Lower lobe of right lung (tissue), 2 donors: ENCODE measurements at regions not wholly inside any gene's neighbourhood (a gene's known extent, or its start where the extent isn't known, plus 50 kb on each side); places are given as distances from the start of the nearest gene placed in this dataset.

Source experiments
- ATAC-seq, 2 donors: fragments of 200-7000 bp; cut with Tn5 transposase; one replicate each; pipeline ENCODE4 v1.9.1; 2020 to 2022; ENCODE audit warnings: mild to moderate bottlenecking in 2 of 2, moderate library complexity in 2 of 2
- DNase-seq: peaks from one replicate; pipeline ENCODE4 v3.0.0-alpha.2; 2020
- H3K27ac ChIP-seq: fragments of 200-600 bp; one replicate; pipeline ENCODE4 v1.8.0; 2022
- H3K27me3 ChIP-seq: fragments of 200-600 bp; one replicate; pipeline ENCODE4 v1.8.0; 2022; ENCODE audit warnings: low read depth
- H3K36me3 ChIP-seq: fragments of 200-600 bp; one replicate; pipeline ENCODE4 v1.8.0; 2022; ENCODE audit warnings: mild to moderate bottlenecking
- H3K4me1 ChIP-seq: fragments of 200-600 bp; one replicate; pipeline ENCODE4 v1.8.0; 2022
- H3K4me3 ChIP-seq: fragments of 200-600 bp; one replicate; pipeline ENCODE4 v1.8.0; 2022; ENCODE audit warnings: mild to moderate bottlenecking
- H3K9me3 ChIP-seq: fragments of 200-600 bp; one replicate; pipeline ENCODE4 v1.8.0; 2022
- CTCF ChIP-seq: fragments of 200-600 bp; IDR thresholded peaks from one replicate; pipeline ENCODE4 v1.8.0; 2022; ENCODE audit warnings: antibody characterized with exemption, mild to moderate bottlenecking
- intact Hi-C: fragments of 100-400 bp; cut with DNase I; formaldehyde crosslinking; loops from one replicate; pipeline ENCODE4 v1.11.0; 2022
- donor health status: DM: no; HTN: yes; CAD: no; lungs with severe emphysema.

GRCh38 chr5:72015103-72015548 lies 92.1 kb upstream of the MAP1B start:
- Histone ChIP-seq H3K4me1 (no peaks in the 10 kb centered on the region), H3K36me3 (no peaks in the 10 kb centered on the region), H3K27ac (no peak overlapping the region), H3K4me3 (no peak overlapping the region), H3K27me3 (no peaks in the 10 kb centered on the region), H3K9me3 (no peaks in the 10 kb centered on the region)
- DNase-seq (no peak), ATAC-seq (peak in 1 of 2 donors; percentile 22)
- TF ChIP-seq CTCF: no peak
- intact Hi-C loops: no loop called here

GRCh38 chr5:72018143-72018803 lies 89.0 kb upstream of the MAP1B start:
- ATAC-seq: peak; percentile 44 to 63
- H3K27me3 ChIP-seq: no peaks in the 10 kb centered on the region
- DNase-seq: peak; percentile 47

GRCh38 chr5:72020161-72020983 lies 86.9 kb upstream of the MAP1B start:
- no peaks in the 10 kb centered on the region for H3K36me3 ChIP-seq
- H3K4me1 ChIP-seq: no peaks in the 10 kb centered on the region
- H3K27me3 ChIP-seq: no peaks in the 10 kb centered on the region
- no peak overlapping the region for H3K27ac ChIP-seq
- DNase-seq (no peak), ATAC-seq (no peak)
- no peaks in the 10 kb centered on the region for H3K9me3 ChIP-seq
- intact Hi-C loops: no loop called here
- TF ChIP-seq CTCF: no peak
- no peak overlapping the region for H3K4me3 ChIP-seq

More at GRCh38 chr5:72018143-72018803, 89.0 kb upstream of the MAP1B start:
- no peak overlapping the region for H3K27ac ChIP-seq
- no peaks in the 10 kb centered on the region for H3K9me3 ChIP-seq
- TF ChIP-seq CTCF: peak; percentile 90
- no peaks in the 10 kb centered on the region for H3K36me3 ChIP-seq
- no peaks in the 10 kb centered on the region for H3K4me1 ChIP-seq
- intact Hi-C loops: no loop called here
- H3K4me3 ChIP-seq: no peak overlapping the region

- Histone ChIP-seq H3K27me3 (no peaks in the 10 kb centered on the region), H3K36me3 (no peaks in the 10 kb centered on the region), H3K27ac (no peak overlapping the region), H3K9me3 (no peaks in the 10 kb centered on the region), H3K4me3 (no peak overlapping the region), H3K4me1 (no peaks in the 10 kb centered on the region)
- peak; percentile 47 for DNase-seq
- TF ChIP-seq CTCF: no peak
- peak in 1 of 2 donors; percentile 53 for ATAC-seq
- intact Hi-C loops: no loop called here
Observed at GRCh38 chr5:72021651-72022357, 85.5 kb upstream of the MAP1B start.

- intact Hi-C loops: no loop called here
- TF ChIP-seq CTCF: no peak
- H3K27me3 ChIP-seq: no peaks in the 10 kb centered on the region
- H3K27ac ChIP-seq: no peak overlapping the region
- H3K4me3 ChIP-seq: no peak overlapping the region
- H3K36me3 ChIP-seq: no peaks in the 10 kb centered on the region
- ATAC-seq (no peak), DNase-seq (no peak)
- H3K4me1 ChIP-seq: no peaks in the 10 kb centered on the region
- H3K9me3 ChIP-seq: no peaks in the 10 kb centered on the region
Observed at GRCh38 chr5:72028382-72028781, 78.9 kb upstream of the MAP1B start.
